ENCODE measurements at regions not wholly inside any gene's neighbourhood (a gene's known extent, or its start where the extent isn't known, plus 50 kb on each side); places are given as distances from the start of the nearest gene placed in this dataset.

GRCh38 chr14:30005114-30005808, 77.6 kb upstream of the PRKD1 start:
- H3K4me3 ChIP-seq (replicated peaks in 1 of 2; ENCODE audit: low read depth in 2 of 2, low read length in 2 of 2), result no peak overlapping the region
- peak; percentile 87 for DNase-seq (ENCODE audit: low read depth in 2 of 2)
- peak; percentile 77 for TF ChIP-seq CTCF (IDR thresholded peaks at IDR 0.05; ENCODE audit: low read depth, low read length)

- no peak overlapping the region for H3K4me3 ChIP-seq (replicated peaks in 1 of 2; ENCODE audit: low read depth in 2 of 2, low read length in 2 of 2)
- no peak for DNase-seq (ENCODE audit: low read depth in 2 of 2)
- no peak for TF ChIP-seq CTCF (IDR thresholded peaks at IDR 0.05; ENCODE audit: low read depth, low read length)
These were observed 79.0 kb upstream of the PRKD1 start for GRCh38 chr14:30006695-30007094.

- peak in 1 of 2 donors; percentile 64 for DNase-seq (ENCODE audit: low read depth in 2 of 2)
- no peak overlapping the region for H3K4me3 ChIP-seq (replicated peaks in 1 of 2; ENCODE audit: low read depth in 2 of 2, low read length in 2 of 2)
- TF ChIP-seq CTCF (IDR thresholded peaks at IDR 0.05; ENCODE audit: low read depth, low read length), result no peak
These were observed 87.8 kb upstream of the PRKD1 start for GRCh38 chr14:30015489-30015888.

- no peak overlapping the region for H3K4me3 ChIP-seq (replicated peaks in 1 of 2; ENCODE audit: low read depth in 2 of 2, low read length in 2 of 2)
- no peak for TF ChIP-seq CTCF (IDR thresholded peaks at IDR 0.05; ENCODE audit: low read depth, low read length)
- peak in 1 of 2 donors; percentile 3 for DNase-seq (ENCODE audit: low read depth in 2 of 2)
These were observed 88.4 kb upstream of the PRKD1 start for GRCh38 chr14:30016002-30016401.

GRCh38 chr14:30017370-30017993, 89.8 kb upstream of the PRKD1 start:
- no peak overlapping the region for H3K4me3 ChIP-seq (replicated peaks in 1 of 2; ENCODE audit: low read depth in 2 of 2, low read length in 2 of 2)
- TF ChIP-seq CTCF (IDR thresholded peaks at IDR 0.05; ENCODE audit: low read depth, low read length), result no peak
- DNase-seq (ENCODE audit: low read depth in 2 of 2), result no peak

GRCh38 chr14:30020271-30020670, 92.6 kb upstream of the PRKD1 start:
- no peak for TF ChIP-seq CTCF (IDR thresholded peaks at IDR 0.05; ENCODE audit: low read depth, low read length)
- DNase-seq (ENCODE audit: low read depth in 2 of 2), result no peak

More at GRCh38 chr14:30020271-30020670, 92.6 kb upstream of the PRKD1 start:
- H3K4me3 ChIP-seq (replicated peaks in 1 of 2; ENCODE audit: low read depth in 2 of 2, low read length in 2 of 2), result no peak overlapping the region

All from cardiac fibroblast (primary cell).